Ishikawa (cell line): ENCODE measurements at regions not wholly inside any gene's neighbourhood (a gene's known extent, or its start where the extent isn't known, plus 50 kb on each side); places are given as distances from the start of the nearest gene placed in this dataset.

ENCODE experiments used
- CEBPB ChIP-seq: IDR thresholded peaks from 2 replicates; pipeline ENCODE4 v1.6.1; 2012
- EGR1 ChIP-seq: IDR thresholded peaks from 2 replicates; pipeline ENCODE4 v1.6.1; 2012
- EP300 ChIP-seq: IDR thresholded peaks from 2 replicates; pipeline ENCODE4 v1.6.1; 2012; ENCODE audit warnings: borderline replicate concordance
- FOXM1 ChIP-seq: IDR thresholded peaks from 2 replicates; pipeline ENCODE4 v1.6.1; 2012; ENCODE audit warnings: low read depth, borderline replicate concordance
- RAD21 ChIP-seq: IDR thresholded peaks from 2 replicates; pipeline ENCODE4 v1.6.1; 2012; ENCODE audit warnings: low read depth
- TAF1 ChIP-seq: IDR thresholded peaks from 2 replicates; pipeline ENCODE4 v1.6.1; 2012; ENCODE audit warnings: low read depth, mild to moderate bottlenecking
- TCF12 ChIP-seq: IDR thresholded peaks from 2 replicates; pipeline ENCODE4 v1.6.1; 2012; ENCODE audit warnings: low read depth
- TEAD4 ChIP-seq: IDR thresholded peaks from 2 replicates; pipeline ENCODE4 v1.6.1; 2012
- YY1 ChIP-seq: IDR thresholded peaks from 2 replicates; pipeline ENCODE4 v1.6.1; 2012; ENCODE audit warnings: low read depth
- ZBTB7A ChIP-seq: IDR thresholded peaks from 2 replicates; pipeline ENCODE4 v1.6.1; 2012; ENCODE audit warnings: low read depth
- TF ChIP-seq, protein P1 (sequence below): IDR thresholded peaks from 2 replicates; pipeline ENCODE4 v1.6.1; 2012; ENCODE audit warnings: low read depth, mild to moderate bottlenecking

DNA sequence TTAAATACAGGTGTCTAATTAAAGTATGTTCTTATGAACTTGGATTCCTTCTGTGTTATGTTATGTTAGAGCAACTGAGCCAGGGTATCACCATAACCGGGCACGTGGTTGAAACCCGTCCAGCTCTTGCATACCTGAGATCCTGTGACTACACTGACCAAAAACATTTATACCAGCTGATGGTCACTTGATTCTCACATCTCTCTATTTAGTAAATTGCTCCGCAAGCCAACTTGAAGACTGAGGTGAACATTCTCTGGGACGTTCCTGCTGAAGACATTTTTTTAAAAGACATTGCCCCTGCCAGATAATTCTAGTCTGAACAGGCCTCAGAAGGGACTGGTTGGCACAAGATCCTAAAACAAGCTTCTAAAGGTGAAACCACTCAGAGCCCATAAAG lies 550.0 kb upstream of the DIPK2B start:
- TF ChIP-seq, protein P1, sequence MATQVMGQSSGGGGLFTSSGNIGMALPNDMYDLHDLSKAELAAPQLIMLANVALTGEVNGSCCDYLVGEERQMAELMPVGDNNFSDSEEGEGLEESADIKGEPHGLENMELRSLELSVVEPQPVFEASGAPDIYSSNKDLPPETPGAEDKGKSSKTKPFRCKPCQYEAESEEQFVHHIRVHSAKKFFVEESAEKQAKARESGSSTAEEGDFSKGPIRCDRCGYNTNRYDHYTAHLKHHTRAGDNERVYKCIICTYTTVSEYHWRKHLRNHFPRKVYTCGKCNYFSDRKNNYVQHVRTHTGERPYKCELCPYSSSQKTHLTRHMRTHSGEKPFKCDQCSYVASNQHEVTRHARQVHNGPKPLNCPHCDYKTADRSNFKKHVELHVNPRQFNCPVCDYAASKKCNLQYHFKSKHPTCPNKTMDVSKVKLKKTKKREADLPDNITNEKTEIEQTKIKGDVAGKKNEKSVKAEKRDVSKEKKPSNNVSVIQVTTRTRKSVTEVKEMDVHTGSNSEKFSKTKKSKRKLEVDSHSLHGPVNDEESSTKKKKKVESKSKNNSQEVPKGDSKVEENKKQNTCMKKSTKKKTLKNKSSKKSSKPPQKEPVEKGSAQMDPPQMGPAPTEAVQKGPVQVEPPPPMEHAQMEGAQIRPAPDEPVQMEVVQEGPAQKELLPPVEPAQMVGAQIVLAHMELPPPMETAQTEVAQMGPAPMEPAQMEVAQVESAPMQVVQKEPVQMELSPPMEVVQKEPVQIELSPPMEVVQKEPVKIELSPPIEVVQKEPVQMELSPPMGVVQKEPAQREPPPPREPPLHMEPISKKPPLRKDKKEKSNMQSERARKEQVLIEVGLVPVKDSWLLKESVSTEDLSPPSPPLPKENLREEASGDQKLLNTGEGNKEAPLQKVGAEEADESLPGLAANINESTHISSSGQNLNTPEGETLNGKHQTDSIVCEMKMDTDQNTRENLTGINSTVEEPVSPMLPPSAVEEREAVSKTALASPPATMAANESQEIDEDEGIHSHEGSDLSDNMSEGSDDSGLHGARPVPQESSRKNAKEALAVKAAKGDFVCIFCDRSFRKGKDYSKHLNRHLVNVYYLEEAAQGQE, result no peak
- TF ChIP-seq EP300, result no peak
- TF ChIP-seq FOXM1, result no peak
- no peak for TF ChIP-seq ZBTB7A
- TF ChIP-seq TCF12, result no peak
- no peak for TF ChIP-seq TAF1
- no peak for TF ChIP-seq EGR1
- no peak for TF ChIP-seq YY1
- TF ChIP-seq TEAD4, result no peak
- no peak for TF ChIP-seq CEBPB
- no peak for TF ChIP-seq RAD21
